Karpas-422 (cell line): ENCODE measurements at regions not wholly inside any gene's neighbourhood (a gene's known extent, or its start where the extent isn't known, plus 50 kb on each side); places are given as distances from the start of the nearest gene placed in this dataset.

Experiments used
- DNase-seq: peaks from one replicate; pipeline ENCODE4 v3.0.0-alpha.2; 2015
- H2AFZ ChIP-seq: fragments of 200-600 bp; sonication (generic); 2 replicates; pipeline ENCODE4 v1.6.1; 2014; ENCODE audit warnings: antibody characterized with exemption, low read length, mixed read lengths
- H3K27ac ChIP-seq: fragments of 200-600 bp; sonication (generic); 2 replicates; pipeline ENCODE4 v1.5.1; 2014; ENCODE audit warnings: mild to moderate bottlenecking, low read length, moderate library complexity
- H3K27me3 ChIP-seq: fragments of 200-600 bp; sonication (generic); 2 replicates; pipeline ENCODE4 v1.6.1; 2014; ENCODE audit warnings: low read length, mixed read lengths
- H3K36me3 ChIP-seq: fragments of 200-600 bp; sonication (generic); 2 replicates; pipeline ENCODE4 v1.6.1; 2014; ENCODE audit warnings: low read length, mixed read lengths; ENCODE audit not compliant: insufficient read depth
- H3K4me1 ChIP-seq: fragments of 200-600 bp; sonication (generic); 2 replicates; pipeline ENCODE4 v1.6.1; 2014; ENCODE audit warnings: mild to moderate bottlenecking, low read length, mixed read lengths
- H3K4me2 ChIP-seq: fragments of 200-600 bp; sonication (generic); 2 replicates; pipeline ENCODE4 v1.6.1; 2014; ENCODE audit warnings: low read length, low read depth, mild to moderate bottlenecking; ENCODE audit not compliant: poor library complexity, severe bottlenecking
- H3K4me3 ChIP-seq: fragments of 200-600 bp; sonication (generic); 2 replicates; pipeline ENCODE4 v1.5.1; 2014; ENCODE audit warnings: mild to moderate bottlenecking, antibody characterized with exemption, low read length, mixed read lengths
- H3K79me2 ChIP-seq: fragments of 200-600 bp; sonication (generic); 2 replicates; pipeline ENCODE4 v1.6.1; 2014; ENCODE audit warnings: mild to moderate bottlenecking, low read length, mixed read lengths
- H3K9ac ChIP-seq: fragments of 200-600 bp; sonication (generic); 2 replicates; pipeline ENCODE4 v1.6.0; 2014; ENCODE audit warnings: low read length
- H3K9me2 ChIP-seq: fragments of 200-600 bp; sonication (generic), shearing (Covaris generic); replicated peaks from 2 replicates; pipeline ENCODE4 v1.6.0; 2014; ENCODE audit warnings: mild to moderate bottlenecking, low read length, moderate library complexity; ENCODE audit not compliant: insufficient read depth
- H3K9me3 ChIP-seq: fragments of 300-700, 200-600 bp; sonication (generic); 2 replicates; pipeline ENCODE4 v1.6.1; 2014; ENCODE audit warnings: low read length, mixed read lengths
- H4K20me1 ChIP-seq: fragments of 200-600 bp; sonication (generic); 2 replicates; pipeline ENCODE4 v1.6.1; 2014; ENCODE audit warnings: mild to moderate bottlenecking, antibody characterized with exemption, low read length, low read depth; ENCODE audit not compliant: insufficient read depth

DNA sequence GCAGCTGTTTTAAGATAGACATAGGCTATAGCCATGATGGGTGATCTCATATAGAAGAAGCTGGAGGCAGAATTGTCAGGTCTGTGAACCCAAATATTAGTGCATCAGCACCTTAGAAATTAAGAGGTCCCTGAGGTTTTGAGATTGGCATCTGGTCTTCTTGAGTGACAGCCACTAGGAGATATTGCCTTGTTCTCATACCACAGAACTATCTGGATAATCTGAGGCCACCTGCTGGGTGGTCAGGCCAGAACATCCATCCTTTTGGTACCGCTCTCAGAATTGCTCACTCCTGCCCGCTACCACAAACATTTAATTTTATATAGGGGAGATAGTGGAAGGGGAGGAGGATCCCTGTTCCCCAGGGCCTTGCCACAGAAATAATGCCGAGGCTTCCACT, 210.6 kb upstream of the ZPLD1 start:
- Histone ChIP-seq H3K27ac (no peak overlapping the region), H3K4me3 (no peak overlapping the region), H3K79me2 (no peaks in the 10 kb centered on the region), H4K20me1 (no peaks in the 10 kb centered on the region), H3K9me2 (no peaks in the 10 kb centered on the region), H3K9me3 (no peaks in the 10 kb centered on the region), H3K4me2 (no peak overlapping the region), H3K36me3 (no peaks in the 10 kb centered on the region), H3K27me3 (no peaks in the 10 kb centered on the region), H3K4me1 (peaks cover 5% of the 10 kb centered on the region; the same call in 1 of the 2 replicates), H2AFZ (no peak overlapping the region), H3K9ac (no peak overlapping the region)
- DNase-seq = peak; percentile 46

- H3K4me3 ChIP-seq = no peak overlapping the region
- peaks cover 8% of the 10 kb centered on the region for H3K4me1 ChIP-seq
- H3K9me3 ChIP-seq = no peaks in the 10 kb centered on the region
- H3K9me2 ChIP-seq = no peaks in the 10 kb centered on the region
- H3K36me3 ChIP-seq = no peaks in the 10 kb centered on the region
- no peak for DNase-seq
- no peak overlapping the region for H3K27ac ChIP-seq
- H3K79me2 ChIP-seq = no peaks in the 10 kb centered on the region
- no peak overlapping the region for H3K9ac ChIP-seq
- no peak overlapping the region for H3K4me2 ChIP-seq
- no peaks in the 10 kb centered on the region for H4K20me1 ChIP-seq
- no peaks in the 10 kb centered on the region for H3K27me3 ChIP-seq
- H2AFZ ChIP-seq = no peak overlapping the region
Observed at GRCh38 chr3:102225005-102225404, 209.8 kb upstream of the ZPLD1 start.

DNA sequence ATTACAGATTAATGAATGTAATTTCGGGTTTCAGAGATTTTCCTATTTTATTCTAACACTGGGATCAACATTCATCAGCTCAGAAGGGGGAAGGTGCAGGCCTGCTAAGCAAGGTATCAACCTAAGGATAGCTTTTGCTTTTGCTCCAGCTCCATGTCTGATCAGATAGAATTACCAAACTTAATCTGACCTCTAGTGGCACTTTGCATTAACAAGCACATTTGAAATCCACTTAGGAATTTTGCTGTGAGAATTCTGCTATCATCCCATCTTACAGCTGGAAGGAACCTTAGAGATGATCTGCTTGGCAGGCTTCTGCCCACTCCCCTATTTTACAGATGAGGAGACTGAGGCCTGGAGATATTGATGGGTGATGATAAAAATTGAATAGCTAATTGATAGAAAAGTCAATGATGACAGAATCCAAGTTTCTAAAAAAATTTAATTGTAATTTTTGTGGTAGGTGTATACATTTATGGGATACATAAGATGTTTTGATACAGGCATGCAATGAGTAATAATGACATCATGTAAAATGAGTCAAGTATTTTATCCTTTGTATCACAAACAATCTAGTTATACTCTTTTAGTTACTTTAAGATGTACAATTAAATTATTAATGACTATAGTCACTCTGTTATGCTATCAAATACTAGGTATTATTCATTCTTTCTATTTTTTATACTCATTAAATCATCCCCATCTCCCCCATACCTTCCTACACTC, 209.2 kb upstream of the ZPLD1 start:
- Histone ChIP-seq H3K9ac (no peak overlapping the region), H3K4me2 (no peak overlapping the region), H3K79me2 (no peaks in the 10 kb centered on the region), H4K20me1 (no peaks in the 10 kb centered on the region), H3K4me1 (peaks cover 8% of the 10 kb centered on the region), H2AFZ (no peak overlapping the region), H3K36me3 (no peaks in the 10 kb centered on the region), H3K9me3 (no peaks in the 10 kb centered on the region), H3K27me3 (no peaks in the 10 kb centered on the region), H3K27ac (no peak overlapping the region), H3K4me3 (no peak overlapping the region), H3K9me2 (no peaks in the 10 kb centered on the region)
- DNase-seq = peak; percentile 54

- Histone ChIP-seq H3K4me1 (peaks cover 8% of the 10 kb centered on the region), H3K36me3 (no peaks in the 10 kb centered on the region), H3K9me3 (no peaks in the 10 kb centered on the region), H3K27ac (no peak overlapping the region), H3K4me3 (no peak overlapping the region), H4K20me1 (no peaks in the 10 kb centered on the region), H3K27me3 (no peaks in the 10 kb centered on the region), H3K4me2 (no peak overlapping the region), H3K79me2 (no peaks in the 10 kb centered on the region), H3K9ac (no peak overlapping the region), H3K9me2 (no peaks in the 10 kb centered on the region), H2AFZ (no peak overlapping the region)
- no peak for DNase-seq
Observed at GRCh38 chr3:102226463-102226862, 208.4 kb upstream of the ZPLD1 start.

DNA sequence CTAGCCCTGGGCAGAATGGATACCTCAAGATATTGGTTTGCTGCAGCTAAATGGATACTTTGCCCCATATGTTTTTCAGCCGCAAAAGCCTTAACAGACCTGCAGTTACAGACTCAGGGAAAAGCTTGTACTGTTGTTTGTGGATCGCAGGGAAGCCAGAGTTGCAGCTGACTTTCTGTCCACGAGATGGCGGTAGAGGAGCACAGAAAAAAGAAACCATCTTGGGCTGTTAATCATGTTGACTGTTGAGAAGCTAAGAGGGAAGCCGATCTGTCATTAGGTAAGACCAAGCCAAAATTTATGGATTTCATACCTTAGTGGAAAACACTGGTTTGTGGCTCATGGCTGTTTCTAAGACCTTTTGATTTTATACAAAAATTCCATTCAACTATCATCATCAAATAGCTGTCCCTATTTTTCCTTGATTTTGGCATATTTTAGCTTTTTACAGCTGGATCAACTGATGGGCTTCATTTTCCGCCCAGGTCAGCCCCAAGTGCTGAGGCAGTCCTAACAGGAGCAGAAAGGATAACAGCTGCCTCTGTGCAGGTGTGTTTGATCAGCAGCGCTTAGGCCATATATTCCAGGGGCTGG, 205.7 kb upstream of the ZPLD1 start:
- DNase-seq = peak; percentile 93
- Histone ChIP-seq H3K79me2 (no peaks in the 10 kb centered on the region), H2AFZ (no peak overlapping the region), H3K4me1 (peaks cover 19% of the 10 kb centered on the region), H3K9me2 (no peaks in the 10 kb centered on the region), H3K27me3 (no peaks in the 10 kb centered on the region), H3K4me3 (no peak overlapping the region), H3K9ac (no peak overlapping the region), H3K27ac (no peak overlapping the region), H3K4me2 (no peak overlapping the region), H3K9me3 (no peaks in the 10 kb centered on the region), H3K36me3 (no peaks in the 10 kb centered on the region), H4K20me1 (no peaks in the 10 kb centered on the region)

GRCh38 chr3:102230057-102230456, 204.8 kb upstream of the ZPLD1 start:
- peak; percentile 52 for DNase-seq
- no peaks in the 10 kb centered on the region for H3K27me3 ChIP-seq
- no peaks in the 10 kb centered on the region for H4K20me1 ChIP-seq
- H3K27ac ChIP-seq = no peak overlapping the region
- H3K79me2 ChIP-seq = no peaks in the 10 kb centered on the region
- no peak overlapping the region for H3K9ac ChIP-seq
- no peaks in the 10 kb centered on the region for H3K9me3 ChIP-seq
- no peak overlapping the region for H3K4me2 ChIP-seq
- H3K9me2 ChIP-seq = no peaks in the 10 kb centered on the region
- peaks cover 28% of the 10 kb centered on the region for H3K4me1 ChIP-seq
- no peaks in the 10 kb centered on the region for H3K36me3 ChIP-seq
- H3K4me3 ChIP-seq = no peak overlapping the region
- no peak overlapping the region for H2AFZ ChIP-seq

DNA sequence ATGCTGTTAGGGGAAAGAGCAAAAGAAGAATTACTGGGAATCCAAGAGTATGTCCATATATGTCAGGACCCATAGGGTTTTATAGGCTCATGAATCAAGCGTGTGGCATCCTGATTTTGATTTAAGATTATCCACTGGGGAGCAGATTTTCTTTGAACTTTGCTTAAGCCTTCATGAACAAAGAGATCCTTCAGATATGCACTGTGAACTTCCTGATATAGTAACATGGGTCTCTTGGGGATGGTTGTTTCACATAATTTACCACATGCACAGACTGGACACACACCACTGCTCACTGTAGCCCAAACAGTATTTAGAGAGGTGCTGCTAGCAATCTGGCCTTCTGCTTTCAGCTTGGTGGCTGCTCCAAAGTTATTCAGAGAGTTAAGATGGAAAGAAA, 200.9 kb upstream of the ZPLD1 start:
- Histone ChIP-seq H3K4me2 (peak overlapping the region; percentile 32), H3K4me3 (no peak overlapping the region)

DNA sequence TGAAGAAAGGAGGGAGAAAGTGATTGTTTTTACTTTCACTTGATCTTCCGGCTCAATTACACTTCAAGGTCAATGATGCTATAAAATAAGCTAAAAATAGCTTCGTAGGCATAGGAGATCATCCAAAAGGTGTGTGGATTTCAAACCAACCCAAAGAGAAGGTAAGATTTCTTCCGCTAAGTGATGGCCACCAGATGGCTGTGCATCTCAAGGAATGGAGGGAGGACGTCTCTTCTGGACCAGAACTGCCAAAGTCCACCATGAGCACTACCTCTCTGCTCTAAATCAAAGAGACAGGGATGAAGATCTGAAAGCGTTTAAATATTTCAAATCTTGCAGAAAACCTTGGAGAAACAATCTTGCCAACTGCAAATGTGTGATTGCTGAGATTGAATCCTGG, 199.1 kb upstream of the ZPLD1 start:
- H3K27me3 ChIP-seq = no peaks in the 10 kb centered on the region
- no peak overlapping the region for H3K9ac ChIP-seq
- H3K4me1 ChIP-seq = peaks cover 37% of the 10 kb centered on the region
- DNase-seq = no peak
- H3K4me3 ChIP-seq = no peak overlapping the region
- no peak overlapping the region for H2AFZ ChIP-seq
- H4K20me1 ChIP-seq = no peaks in the 10 kb centered on the region
- H3K36me3 ChIP-seq = no peaks in the 10 kb centered on the region
- no peak overlapping the region for H3K27ac ChIP-seq
- H3K9me3 ChIP-seq = no peaks in the 10 kb centered on the region
- no peaks in the 10 kb centered on the region for H3K79me2 ChIP-seq
- H3K9me2 ChIP-seq = no peaks in the 10 kb centered on the region
- H3K4me2 ChIP-seq = no peak overlapping the region

More for the DNA sequence above, 200.9 kb upstream of the ZPLD1 start:
- no peak overlapping the region for H2AFZ ChIP-seq
- H3K36me3 ChIP-seq = no peaks in the 10 kb centered on the region
- peak; percentile 85 for DNase-seq
- no peaks in the 10 kb centered on the region for H3K9me3 ChIP-seq
- H3K9me2 ChIP-seq = no peaks in the 10 kb centered on the region
- peaks cover 39% of the 10 kb centered on the region for H3K4me1 ChIP-seq
- H3K9ac ChIP-seq = no peak overlapping the region
- H3K27ac ChIP-seq = no peak overlapping the region
- no peaks in the 10 kb centered on the region for H3K79me2 ChIP-seq
- no peaks in the 10 kb centered on the region for H3K27me3 ChIP-seq
- no peaks in the 10 kb centered on the region for H4K20me1 ChIP-seq
